Activated naive CD8-positive, alpha-beta T cell treated with anti-CD3 and anti-CD28 coated beads, Interleukin-2, amount 50 U/mL, for 24 hours (primary cell): ENCODE measurements at regions not wholly inside any gene's neighbourhood (a gene's known extent, or its start where the extent isn't known, plus 50 kb on each side); places are given as distances from the start of the nearest gene placed in this dataset.

ENCODE experiments used
- ATAC-seq: fragments of 150-1000 bp; cut with Tn5 transposase; one replicate; pipeline ENCODE4 v1.10.0; 2021
- DNase-seq: peaks from one replicate; pipeline ENCODE4 v3.0.0; 2021
- H3K27ac Mint-ChIP-seq: one replicate; pipeline ENCODE4 v1.8.0; 2021; ENCODE audit warnings: mild to moderate bottlenecking, mixed read lengths
- H3K27me3 Mint-ChIP-seq: one replicate; pipeline ENCODE4 v1.8.0; 2021; ENCODE audit warnings: mixed read lengths
- H3K36me3 Mint-ChIP-seq: one replicate; pipeline ENCODE4 v1.8.0; 2021; ENCODE audit warnings: low read depth, mixed read lengths
- H3K4me1 Mint-ChIP-seq: one replicate; pipeline ENCODE4 v1.8.0; 2021; ENCODE audit warnings: mixed read lengths
- H3K4me3 Mint-ChIP-seq: one replicate; pipeline ENCODE4 v1.8.0; 2021; ENCODE audit warnings: mild to moderate bottlenecking, moderate library complexity, mixed read lengths
- H3K9me3 Mint-ChIP-seq: one replicate; pipeline ENCODE4 v1.8.0; 2021; ENCODE audit warnings: mixed read lengths

GRCh38 chr9:126225611-126226609, 100.7 kb upstream of the MVB12B start:
- no peak for DNase-seq
- Mint-ChIP-seq H3K4me3 (no peak overlapping the region), H3K9me3 (no peaks in the 10 kb centered on the region), H3K27ac (no peak overlapping the region), H3K36me3 (no peaks in the 10 kb centered on the region), H3K27me3 (peaks cover 55% of the 10 kb centered on the region), H3K4me1 (no peaks in the 10 kb centered on the region)
- ATAC-seq: no peak

GRCh38 chr9:126226991-126227936, 99.4 kb upstream of the MVB12B start:
- H3K4me1 Mint-ChIP-seq: no peaks in the 10 kb centered on the region
- peaks cover 42% of the 10 kb centered on the region for H3K27me3 Mint-ChIP-seq
- ATAC-seq (no peak), DNase-seq (no peak)
- H3K36me3 Mint-ChIP-seq: no peaks in the 10 kb centered on the region
- no peak overlapping the region for H3K4me3 Mint-ChIP-seq
- no peak overlapping the region for H3K27ac Mint-ChIP-seq
- H3K9me3 Mint-ChIP-seq: no peaks in the 10 kb centered on the region

GRCh38 chr9:126228111-126228780, 98.4 kb upstream of the MVB12B start:
- Mint-ChIP-seq H3K27ac (no peak overlapping the region), H3K36me3 (no peaks in the 10 kb centered on the region), H3K4me1 (no peaks in the 10 kb centered on the region), H3K4me3 (no peak overlapping the region), H3K9me3 (no peaks in the 10 kb centered on the region), H3K27me3 (peaks cover 38% of the 10 kb centered on the region)
- no peak for ATAC-seq
- DNase-seq: no peak

- Mint-ChIP-seq H3K36me3 (no peaks in the 10 kb centered on the region), H3K27ac (no peak overlapping the region), H3K4me3 (no peak overlapping the region), H3K9me3 (no peaks in the 10 kb centered on the region), H3K27me3 (peaks cover 31% of the 10 kb centered on the region), H3K4me1 (no peaks in the 10 kb centered on the region)
- peak; percentile 74 for DNase-seq
- ATAC-seq: peak; percentile 86
These were observed 97.7 kb upstream of the MVB12B start for GRCh38 chr9:126228781-126229444.

GRCh38 chr9:126229501-126229900, 97.1 kb upstream of the MVB12B start:
- ATAC-seq: no peak
- Mint-ChIP-seq H3K27me3 (peaks cover 25% of the 10 kb centered on the region), H3K4me3 (no peak overlapping the region), H3K36me3 (no peaks in the 10 kb centered on the region), H3K9me3 (no peaks in the 10 kb centered on the region), H3K27ac (no peak overlapping the region), H3K4me1 (no peaks in the 10 kb centered on the region)
- no peak for DNase-seq

- Mint-ChIP-seq H3K4me3 (no peak overlapping the region), H3K4me1 (no peaks in the 10 kb centered on the region), H3K36me3 (no peaks in the 10 kb centered on the region), H3K9me3 (no peaks in the 10 kb centered on the region), H3K27me3 (peaks cover 20% of the 10 kb centered on the region), H3K27ac (no peak overlapping the region)
- DNase-seq (no peak), ATAC-seq (no peak)
These were observed 95.9 kb upstream of the MVB12B start for GRCh38 chr9:126230692-126231091.

GRCh38 chr9:126232461-126232860, 94.2 kb upstream of the MVB12B start:
- Mint-ChIP-seq H3K4me1 (no peaks in the 10 kb centered on the region), H3K4me3 (no peak overlapping the region), H3K27me3 (peaks cover 10% of the 10 kb centered on the region), H3K27ac (no peak overlapping the region), H3K36me3 (no peaks in the 10 kb centered on the region), H3K9me3 (no peaks in the 10 kb centered on the region)
- ATAC-seq (no peak), DNase-seq (no peak)

- no peaks in the 10 kb centered on the region for H3K4me1 Mint-ChIP-seq
- no peak overlapping the region for H3K4me3 Mint-ChIP-seq
- peaks cover 6% of the 10 kb centered on the region for H3K27me3 Mint-ChIP-seq
- H3K36me3 Mint-ChIP-seq: no peaks in the 10 kb centered on the region
- no peak for ATAC-seq
- no peaks in the 10 kb centered on the region for H3K9me3 Mint-ChIP-seq
- no peak overlapping the region for H3K27ac Mint-ChIP-seq
- DNase-seq: no peak
These were observed 93.5 kb upstream of the MVB12B start for GRCh38 chr9:126233175-126233574.

- no peaks in the 10 kb centered on the region for H3K4me1 Mint-ChIP-seq
- DNase-seq (no peak), ATAC-seq (no peak)
- no peak overlapping the region for H3K27ac Mint-ChIP-seq
- H3K9me3 Mint-ChIP-seq: no peaks in the 10 kb centered on the region
- H3K4me3 Mint-ChIP-seq: no peak overlapping the region
- no peaks in the 10 kb centered on the region for H3K27me3 Mint-ChIP-seq
- H3K36me3 Mint-ChIP-seq: no peaks in the 10 kb centered on the region
These were observed 92.6 kb upstream of the MVB12B start for GRCh38 chr9:126233913-126234525.

- no peak for ATAC-seq
- H3K27me3 Mint-ChIP-seq: no peaks in the 10 kb centered on the region
- H3K36me3 Mint-ChIP-seq: no peaks in the 10 kb centered on the region
- H3K9me3 Mint-ChIP-seq: no peaks in the 10 kb centered on the region
- DNase-seq: no peak
- no peaks in the 10 kb centered on the region for H3K4me1 Mint-ChIP-seq
- H3K27ac Mint-ChIP-seq: no peak overlapping the region
- H3K4me3 Mint-ChIP-seq: no peak overlapping the region
These were observed 91.8 kb upstream of the MVB12B start for GRCh38 chr9:126234681-126235335.

- Mint-ChIP-seq H3K27ac (no peak overlapping the region), H3K36me3 (no peaks in the 10 kb centered on the region), H3K4me1 (no peaks in the 10 kb centered on the region), H3K4me3 (no peak overlapping the region), H3K9me3 (no peaks in the 10 kb centered on the region), H3K27me3 (no peaks in the 10 kb centered on the region)
- ATAC-seq (no peak), DNase-seq (no peak)
These were observed 91.0 kb upstream of the MVB12B start for GRCh38 chr9:126235336-126236243.

GRCh38 chr9:126236273-126236672, 90.4 kb upstream of the MVB12B start:
- no peaks in the 10 kb centered on the region for H3K36me3 Mint-ChIP-seq
- H3K9me3 Mint-ChIP-seq: no peaks in the 10 kb centered on the region
- H3K27me3 Mint-ChIP-seq: no peaks in the 10 kb centered on the region
- no peaks in the 10 kb centered on the region for H3K4me1 Mint-ChIP-seq
- DNase-seq (no peak), ATAC-seq (no peak)
- no peak overlapping the region for H3K4me3 Mint-ChIP-seq
- H3K27ac Mint-ChIP-seq: no peak overlapping the region
